ENCODE measurements at regions not wholly inside any gene's neighbourhood (a gene's known extent, or its start where the extent isn't known, plus 50 kb on each side); places are given as distances from the start of the nearest gene placed in this dataset.

DNA sequence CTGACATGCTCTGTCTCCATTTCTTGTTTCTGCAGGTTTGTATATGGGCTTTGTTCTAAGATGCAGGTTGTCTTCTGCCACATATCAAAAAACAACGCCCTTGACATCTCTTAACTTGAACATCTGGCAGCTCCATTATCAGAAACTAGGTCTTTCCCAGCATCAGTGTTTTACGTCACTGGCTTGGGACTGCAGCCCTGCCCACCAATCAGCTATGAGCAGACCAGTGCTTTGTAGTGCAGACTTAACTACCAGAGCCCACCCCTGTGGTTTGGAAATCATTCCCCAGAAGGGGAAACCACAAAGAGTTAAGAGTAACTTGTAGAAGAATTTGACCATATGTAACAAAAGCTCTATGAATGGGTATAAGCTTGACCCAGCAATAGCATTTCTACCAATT lies 132.4 kb downstream of the SEPTIN14 start:
- no peak overlapping the region for H2AK5ac ChIP-seq (ENCODE audit: insufficient read length, low read length)
- H3K27me3 ChIP-seq (ENCODE audit: insufficient read depth, low read length): no peaks in the 10 kb centered on the region
- H2AFZ ChIP-seq (ENCODE audit: low read length): no peak overlapping the region
- WGBS (ENCODE audit: extremely low coverage, insufficient read length, low lambda C conversion rate): no CpG with 5 or more reads among the region's 2 CpGs
- no peak overlapping the region for H2BK20ac ChIP-seq (ENCODE audit: low read depth, low read length, poor library complexity, severe bottlenecking)
- H3K4me1 ChIP-seq (ENCODE audit: insufficient read depth, low read length): no peaks in the 10 kb centered on the region
- H2BK15ac ChIP-seq (ENCODE audit: low read depth, low read length): no peak overlapping the region
- no peak overlapping the region for H2BK120ac ChIP-seq (ENCODE audit: low read depth, low read length, poor library complexity, severe bottlenecking)
- no peak overlapping the region for H3K4ac ChIP-seq (ENCODE audit: low read depth, low read length)
- H3K27me3 Mint-ChIP-seq (ENCODE audit: low read depth): no peaks in the 10 kb centered on the region
- H2BK5ac ChIP-seq (ENCODE audit: insufficient read length, low read length): no peak overlapping the region
- DNase-seq: no peak
- no peak overlapping the region for H2BK12ac ChIP-seq (ENCODE audit: insufficient read length, low read depth, low read length)
- H3T11ph ChIP-seq (ENCODE audit: low read length): no peak overlapping the region
- no peak overlapping the region for H3K9ac ChIP-seq (ENCODE audit: extremely low read depth, insufficient read length, low read length)
- H3K4me3 Mint-ChIP-seq: no peak overlapping the region
- no peak overlapping the region for H4K91ac ChIP-seq (ENCODE audit: insufficient read length, low read depth, low read length)
- no peaks in the 10 kb centered on the region for H3K9me3 ChIP-seq (ENCODE audit: control insufficient read depth, low read depth, low read length)
- no peak overlapping the region for H4K8ac ChIP-seq (replicated peaks; ENCODE audit: insufficient read length, low read depth, low read length)
- no peak overlapping the region for H4K5ac ChIP-seq (ENCODE audit: insufficient read length, low read depth, low read length)
- TF ChIP-seq, protein P1, sequence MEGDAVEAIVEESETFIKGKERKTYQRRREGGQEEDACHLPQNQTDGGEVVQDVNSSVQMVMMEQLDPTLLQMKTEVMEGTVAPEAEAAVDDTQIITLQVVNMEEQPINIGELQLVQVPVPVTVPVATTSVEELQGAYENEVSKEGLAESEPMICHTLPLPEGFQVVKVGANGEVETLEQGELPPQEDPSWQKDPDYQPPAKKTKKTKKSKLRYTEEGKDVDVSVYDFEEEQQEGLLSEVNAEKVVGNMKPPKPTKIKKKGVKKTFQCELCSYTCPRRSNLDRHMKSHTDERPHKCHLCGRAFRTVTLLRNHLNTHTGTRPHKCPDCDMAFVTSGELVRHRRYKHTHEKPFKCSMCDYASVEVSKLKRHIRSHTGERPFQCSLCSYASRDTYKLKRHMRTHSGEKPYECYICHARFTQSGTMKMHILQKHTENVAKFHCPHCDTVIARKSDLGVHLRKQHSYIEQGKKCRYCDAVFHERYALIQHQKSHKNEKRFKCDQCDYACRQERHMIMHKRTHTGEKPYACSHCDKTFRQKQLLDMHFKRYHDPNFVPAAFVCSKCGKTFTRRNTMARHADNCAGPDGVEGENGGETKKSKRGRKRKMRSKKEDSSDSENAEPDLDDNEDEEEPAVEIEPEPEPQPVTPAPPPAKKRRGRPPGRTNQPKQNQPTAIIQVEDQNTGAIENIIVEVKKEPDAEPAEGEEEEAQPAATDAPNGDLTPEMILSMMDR (conservative IDR thresholded peaks at IDR 0.05): no peak
- no peaks in the 10 kb centered on the region for H3K36me3 Mint-ChIP-seq (ENCODE audit: insufficient read depth in 1 of 3, low read depth in 3 of 3)
- H3K14ac ChIP-seq (ENCODE audit: insufficient read depth, low read length): no peak overlapping the region
- H3K23ac ChIP-seq (ENCODE audit: insufficient read length, low read depth, low read length): no peak overlapping the region
- no peaks in the 10 kb centered on the region for H4K20me1 ChIP-seq (ENCODE audit: control insufficient read depth, insufficient read depth, insufficient read length)
- H3K56ac ChIP-seq (ENCODE audit: insufficient read length, low read depth, low read length): no peak overlapping the region
- H3K23me2 ChIP-seq (ENCODE audit: insufficient read length, low read depth, low read length, poor library complexity, severe bottlenecking): no peaks in the 10 kb centered on the region
- H3K4me1 Mint-ChIP-seq: peaks cover 0 to 10% of the 10 kb centered on the region in 2 experiments; a peak in 2 of 4 replicates
- no peak overlapping the region for H3K27ac Mint-ChIP-seq
- no peak overlapping the region for H3K18ac ChIP-seq (ENCODE audit: insufficient read length, low read depth, low read length)
- H3K79me2 ChIP-seq (ENCODE audit: insufficient read depth, low read length): no peaks in the 10 kb centered on the region
- no peak overlapping the region for H3K4me2 ChIP-seq (ENCODE audit: insufficient read depth, insufficient read length, low read length)
- H3K27ac ChIP-seq (ENCODE audit: insufficient read length, low read depth, low read length): no peak overlapping the region
- peaks cover 2 to 6% of the 10 kb centered on the region in 2 experiments; a peak in 2 of 5 replicates for H3K9me3 Mint-ChIP-seq
- no peaks in the 10 kb centered on the region for H3K79me1 ChIP-seq (ENCODE audit: insufficient read depth, low read depth, low read length, poor library complexity, severe bottlenecking)
